ENCODE measurements at regions not wholly inside any gene's neighbourhood (a gene's known extent, or its start where the extent isn't known, plus 50 kb on each side); places are given as distances from the start of the nearest gene placed in this dataset.
"Not testable (repeated sequence)": the region's sequence is repeated elsewhere in the genome, so short reads cannot be mapped to it uniquely, and the experiment has no call there.

- Histone ChIP-seq H3K4me3 (ENCODE audit: low read length) (no peak overlapping the region), H2AFZ (ENCODE audit: low read depth, low read length) (no peak overlapping the region), H3K36me3 (ENCODE audit: insufficient read depth, low read length) (no peaks in the 10 kb centered on the region)
These were observed 128.0 kb downstream of the ARL4A start for GRCh38 chr7:12815426-12815825.

GRCh38 chr7:12815871-12816270 lies 128.4 kb downstream of the ARL4A start:
- Histone ChIP-seq H3K4me1 (ENCODE audit: insufficient read depth, low read length) (no peaks in the 10 kb centered on the region), H3K27me3 (ENCODE audit: insufficient read depth, low read length) (no peaks in the 10 kb centered on the region), H3K4me3 (ENCODE audit: low read length) (no peak overlapping the region), H2AFZ (ENCODE audit: low read depth, low read length) (no peak overlapping the region), H3K9me3 (ENCODE audit: low read length) (no peaks in the 10 kb centered on the region), H3K36me3 (ENCODE audit: insufficient read depth, low read length) (no peaks in the 10 kb centered on the region)

More at GRCh38 chr7:12815426-12815825, 128.0 kb downstream of the ARL4A start:
- no peaks in the 10 kb centered on the region for H3K27me3 ChIP-seq (ENCODE audit: insufficient read depth, low read length)
- no peaks in the 10 kb centered on the region for H3K4me1 ChIP-seq (ENCODE audit: insufficient read depth, low read length)
- no peaks in the 10 kb centered on the region for H3K9me3 ChIP-seq (ENCODE audit: low read length)

GRCh38 chr7:12820777-12821176 lies 133.3 kb downstream of the ARL4A start:
- H3K27me3 ChIP-seq (ENCODE audit: insufficient read depth, low read length), result no peaks in the 10 kb centered on the region
- no peaks in the 10 kb centered on the region for H3K36me3 ChIP-seq (ENCODE audit: insufficient read depth, low read length)
- no peak overlapping the region for H2AFZ ChIP-seq (ENCODE audit: low read depth, low read length)
- no peaks in the 10 kb centered on the region for H3K9me3 ChIP-seq (ENCODE audit: low read length)
- H3K4me1 ChIP-seq (ENCODE audit: insufficient read depth, low read length), result no peaks in the 10 kb centered on the region
- H3K4me3 ChIP-seq (ENCODE audit: low read length), result no peak overlapping the region

GRCh38 chr7:12821746-12822145 lies 134.3 kb downstream of the ARL4A start:
- Histone ChIP-seq H2AFZ (ENCODE audit: low read depth, low read length) (no peak overlapping the region), H3K9me3 (ENCODE audit: low read length) (no peaks in the 10 kb centered on the region), H3K4me1 (ENCODE audit: insufficient read depth, low read length) (no peaks in the 10 kb centered on the region), H3K36me3 (ENCODE audit: insufficient read depth, low read length) (no peaks in the 10 kb centered on the region), H3K4me3 (ENCODE audit: low read length) (no peak overlapping the region), H3K27me3 (ENCODE audit: insufficient read depth, low read length) (no peaks in the 10 kb centered on the region)

- Histone ChIP-seq H3K9me3 (ENCODE audit: low read length) (no peaks in the 10 kb centered on the region), H3K27me3 (ENCODE audit: insufficient read depth, low read length) (no peaks in the 10 kb centered on the region), H3K36me3 (ENCODE audit: insufficient read depth, low read length) (no peaks in the 10 kb centered on the region), H3K4me3 (ENCODE audit: low read length) (no peak overlapping the region), H2AFZ (ENCODE audit: low read depth, low read length) (no peak overlapping the region), H3K4me1 (ENCODE audit: insufficient read depth, low read length) (no peaks in the 10 kb centered on the region)
These were observed 138.6 kb downstream of the ARL4A start for GRCh38 chr7:12826079-12826478.

- no peaks in the 10 kb centered on the region for H3K4me1 ChIP-seq (ENCODE audit: insufficient read depth, low read length)
- no peaks in the 10 kb centered on the region for H3K27me3 ChIP-seq (ENCODE audit: insufficient read depth, low read length)
- H3K4me3 ChIP-seq (ENCODE audit: low read length), result no peak overlapping the region
- H2AFZ ChIP-seq (ENCODE audit: low read depth, low read length), result no peak overlapping the region
- no peaks in the 10 kb centered on the region for H3K36me3 ChIP-seq (ENCODE audit: insufficient read depth, low read length)
- no peaks in the 10 kb centered on the region for H3K9me3 ChIP-seq (ENCODE audit: low read length)
These were observed 139.9 kb downstream of the ARL4A start for GRCh38 chr7:12827219-12827821.

- no peak overlapping the region for H2AFZ ChIP-seq (ENCODE audit: low read depth, low read length)
These were observed 140.5 kb downstream of the ARL4A start for GRCh38 chr7:12827920-12828319.

GRCh38 chr7:12831024-12831423 lies 143.6 kb downstream of the ARL4A start:
- Histone ChIP-seq H3K27me3 (ENCODE audit: insufficient read depth, low read length) (no peaks in the 10 kb centered on the region), H3K4me1 (ENCODE audit: insufficient read depth, low read length) (no peaks in the 10 kb centered on the region), H3K4me3 (ENCODE audit: low read length) (no peak overlapping the region), H2AFZ (ENCODE audit: low read depth, low read length) (no peak overlapping the region), H3K9me3 (ENCODE audit: low read length) (peaks cover 9% of the 10 kb centered on the region), H3K36me3 (ENCODE audit: insufficient read depth, low read length) (no peaks in the 10 kb centered on the region)

More at GRCh38 chr7:12827920-12828319, 140.5 kb downstream of the ARL4A start:
- H3K4me1 ChIP-seq (ENCODE audit: insufficient read depth, low read length), result no peaks in the 10 kb centered on the region
- H3K27me3 ChIP-seq (ENCODE audit: insufficient read depth, low read length), result no peaks in the 10 kb centered on the region
- no peaks in the 10 kb centered on the region for H3K36me3 ChIP-seq (ENCODE audit: insufficient read depth, low read length)
- peaks cover 3% of the 10 kb centered on the region for H3K9me3 ChIP-seq (ENCODE audit: low read length)
- H3K4me3 ChIP-seq (ENCODE audit: low read length), result no peak overlapping the region

GRCh38 chr7:12833829-12834228 lies 146.4 kb downstream of the ARL4A start:
- Histone ChIP-seq H3K9me3 (ENCODE audit: low read length) (peaks cover 9% of the 10 kb centered on the region), H3K4me3 (ENCODE audit: low read length) (no peak overlapping the region)

GRCh38 chr7:12834782-12835181 lies 147.3 kb downstream of the ARL4A start:
- H3K9me3 ChIP-seq (ENCODE audit: low read length), result peaks cover 9% of the 10 kb centered on the region
- H2AFZ ChIP-seq (ENCODE audit: low read depth, low read length), result no peak overlapping the region
- H3K36me3 ChIP-seq (ENCODE audit: insufficient read depth, low read length), result no peaks in the 10 kb centered on the region
- no peaks in the 10 kb centered on the region for H3K27me3 ChIP-seq (ENCODE audit: insufficient read depth, low read length)
- H3K4me3 ChIP-seq (ENCODE audit: low read length), result no peak overlapping the region
- H3K4me1 ChIP-seq (ENCODE audit: insufficient read depth, low read length), result peaks cover 2% of the 10 kb centered on the region

More at GRCh38 chr7:12833829-12834228, 146.4 kb downstream of the ARL4A start:
- Histone ChIP-seq H2AFZ (ENCODE audit: low read depth, low read length) (no peak overlapping the region), H3K36me3 (ENCODE audit: insufficient read depth, low read length) (no peaks in the 10 kb centered on the region), H3K4me1 (ENCODE audit: insufficient read depth, low read length) (no peaks in the 10 kb centered on the region), H3K27me3 (ENCODE audit: insufficient read depth, low read length) (no peaks in the 10 kb centered on the region)

GRCh38 chr7:12839508-12840153 lies 152.2 kb downstream of the ARL4A start:
- Histone ChIP-seq H2AFZ (ENCODE audit: low read depth, low read length) (no peak overlapping the region), H3K9me3 (ENCODE audit: low read length) (peaks cover 1% of the 10 kb centered on the region), H3K27me3 (ENCODE audit: insufficient read depth, low read length) (no peaks in the 10 kb centered on the region), H3K4me3 (ENCODE audit: low read length) (no peak overlapping the region), H3K4me1 (ENCODE audit: insufficient read depth, low read length) (peaks cover 2% of the 10 kb centered on the region), H3K36me3 (ENCODE audit: insufficient read depth, low read length) (no peaks in the 10 kb centered on the region)

GRCh38 chr7:12844732-12845131 lies 157.3 kb downstream of the ARL4A start:
- H3K9me3 ChIP-seq (ENCODE audit: low read length); H3K27me3 ChIP-seq (ENCODE audit: insufficient read depth, low read length); H3K36me3 ChIP-seq (ENCODE audit: insufficient read depth, low read length); H2AFZ ChIP-seq (ENCODE audit: low read depth, low read length); H3K4me3 ChIP-seq (ENCODE audit: low read length); H3K4me1 ChIP-seq (ENCODE audit: insufficient read depth, low read length): not testable (repeated sequence)

GRCh38 chr7:12847001-12847400 lies 159.6 kb downstream of the ARL4A start:
- H3K4me1 ChIP-seq (ENCODE audit: insufficient read depth, low read length), result peaks cover 3% of the 10 kb centered on the region
- H3K36me3 ChIP-seq (ENCODE audit: insufficient read depth, low read length), result no peaks in the 10 kb centered on the region
- no peaks in the 10 kb centered on the region for H3K27me3 ChIP-seq (ENCODE audit: insufficient read depth, low read length)
- no peak overlapping the region for H3K4me3 ChIP-seq (ENCODE audit: low read length)
- no peak overlapping the region for H2AFZ ChIP-seq (ENCODE audit: low read depth, low read length)
- peaks cover 5% of the 10 kb centered on the region for H3K9me3 ChIP-seq (ENCODE audit: low read length)

- Histone ChIP-seq H3K4me1 (ENCODE audit: insufficient read depth, low read length) (peaks cover 3% of the 10 kb centered on the region), H3K36me3 (ENCODE audit: insufficient read depth, low read length) (no peaks in the 10 kb centered on the region), H2AFZ (ENCODE audit: low read depth, low read length) (no peak overlapping the region), H3K9me3 (ENCODE audit: low read length) (peaks cover 5% of the 10 kb centered on the region), H3K4me3 (ENCODE audit: low read length) (no peak overlapping the region), H3K27me3 (ENCODE audit: insufficient read depth, low read length) (no peaks in the 10 kb centered on the region)
These were observed 163.7 kb downstream of the ARL4A start for GRCh38 chr7:12851142-12851541.

Data from neuron (in vitro differentiated cells).